Endothelial cell of umbilical vein (primary cell): ENCODE measurements at regions not wholly inside any gene's neighbourhood (a gene's known extent, or its start where the extent isn't known, plus 50 kb on each side); places are given as distances from the start of the nearest gene placed in this dataset.

ENCODE experiments used
- EZH2 ChIP-seq: IDR thresholded peaks from 2 replicates; pipeline ENCODE4 v1.6.1; 2012; ENCODE audit warnings: borderline replicate concordance, low read depth, mild to moderate bottlenecking, moderate library complexity, low read length, inconsistent platforms; ENCODE audit not compliant: severe bottlenecking
- FOS ChIP-seq: IDR thresholded peaks from 2 replicates; pipeline ENCODE4 v1.6.1; 2011; ENCODE audit warnings: mild to moderate bottlenecking, low read length, moderate library complexity, borderline replicate concordance; ENCODE audit not compliant: insufficient read depth
- JUN ChIP-seq: IDR thresholded peaks from 2 replicates; pipeline ENCODE4 v1.6.1; 2011; ENCODE audit warnings: borderline replicate concordance, low read depth; ENCODE audit not compliant: insufficient read length, insufficient read depth
- MYC ChIP-seq: IDR thresholded peaks from one replicate; pipeline ENCODE4 v1.6.1; 2011; ENCODE audit warnings: mild to moderate bottlenecking, low read depth, low read length
- POLR2A ChIP-seq: IDR thresholded peaks from 2 replicates; pipeline ENCODE4 v1.6.1; 2012; ENCODE audit warnings: low read depth, mild to moderate bottlenecking, control low read depth, low read length
- POLR2AphosphoS5 ChIP-seq: IDR thresholded peaks from 2 replicates; pipeline ENCODE4 v1.6.1; 2012; ENCODE audit warnings: low read depth, mild to moderate bottlenecking, control low read depth, low read length, moderate library complexity; ENCODE audit not compliant: insufficient read depth
- TF ChIP-seq, protein P1 (sequence below), 2 donors: IDR thresholded peaks; 1 replicate in 1 of 2; 2 replicates in 1 of 2; pipeline ENCODE4 v1.5.1; 2011; ENCODE audit warnings: low read length in 2 of 2, mild to moderate bottlenecking in 2 of 2, moderate library complexity in 2 of 2, control low read depth in 1 of 2, inconsistent platforms in 1 of 2, low read depth in 1 of 2; ENCODE audit not compliant: insufficient read depth in 1 of 2; ENCODE audit errors: extremely low read depth in 1 of 2
- TF ChIP-seq, protein P2 (sequence below): IDR thresholded peaks from 2 replicates; pipeline ENCODE4 v1.6.1; 2011; ENCODE audit not compliant: insufficient read depth, insufficient read length

DNA sequence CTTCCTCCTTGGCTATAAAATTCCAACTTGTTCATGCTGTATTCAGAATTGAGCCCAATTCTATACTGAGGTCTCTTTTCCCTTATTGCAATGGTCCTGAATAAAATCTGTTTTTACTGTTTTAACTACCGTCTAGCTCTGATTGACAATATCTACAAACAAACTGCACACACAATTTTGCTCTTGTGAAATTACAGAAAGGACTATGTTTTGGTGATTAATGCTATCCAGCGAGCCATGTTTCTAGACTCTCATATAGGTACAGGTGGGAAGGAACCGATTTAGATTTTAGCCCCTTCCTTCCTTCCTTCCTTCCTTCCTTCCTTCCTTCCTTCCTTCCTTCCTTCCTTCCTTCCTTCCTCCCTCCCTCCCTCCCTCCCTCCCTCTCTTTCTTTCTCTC, 254.4 kb downstream of the SLC4A3 start:
- TF ChIP-seq, protein P1, sequence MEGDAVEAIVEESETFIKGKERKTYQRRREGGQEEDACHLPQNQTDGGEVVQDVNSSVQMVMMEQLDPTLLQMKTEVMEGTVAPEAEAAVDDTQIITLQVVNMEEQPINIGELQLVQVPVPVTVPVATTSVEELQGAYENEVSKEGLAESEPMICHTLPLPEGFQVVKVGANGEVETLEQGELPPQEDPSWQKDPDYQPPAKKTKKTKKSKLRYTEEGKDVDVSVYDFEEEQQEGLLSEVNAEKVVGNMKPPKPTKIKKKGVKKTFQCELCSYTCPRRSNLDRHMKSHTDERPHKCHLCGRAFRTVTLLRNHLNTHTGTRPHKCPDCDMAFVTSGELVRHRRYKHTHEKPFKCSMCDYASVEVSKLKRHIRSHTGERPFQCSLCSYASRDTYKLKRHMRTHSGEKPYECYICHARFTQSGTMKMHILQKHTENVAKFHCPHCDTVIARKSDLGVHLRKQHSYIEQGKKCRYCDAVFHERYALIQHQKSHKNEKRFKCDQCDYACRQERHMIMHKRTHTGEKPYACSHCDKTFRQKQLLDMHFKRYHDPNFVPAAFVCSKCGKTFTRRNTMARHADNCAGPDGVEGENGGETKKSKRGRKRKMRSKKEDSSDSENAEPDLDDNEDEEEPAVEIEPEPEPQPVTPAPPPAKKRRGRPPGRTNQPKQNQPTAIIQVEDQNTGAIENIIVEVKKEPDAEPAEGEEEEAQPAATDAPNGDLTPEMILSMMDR (IDR thresholded peaks at IDR 0.05; ENCODE audit: extremely low read depth in 1 of 2, insufficient read depth in 1 of 2, low read depth in 1 of 2, low read length in 2 of 2), result no peak
- no peak for TF ChIP-seq MYC
- no peak for TF ChIP-seq POLR2AphosphoS5
- TF ChIP-seq POLR2A, result no peak
- TF ChIP-seq FOS, result no peak
- no peak for TF ChIP-seq EZH2
- TF ChIP-seq, protein P2, sequence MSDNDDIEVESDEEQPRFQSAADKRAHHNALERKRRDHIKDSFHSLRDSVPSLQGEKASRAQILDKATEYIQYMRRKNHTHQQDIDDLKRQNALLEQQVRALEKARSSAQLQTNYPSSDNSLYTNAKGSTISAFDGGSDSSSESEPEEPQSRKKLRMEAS, result no peak
- TF ChIP-seq JUN, result no peak
